Trophoblast cell (in vitro differentiated cells and primary cell): ENCODE measurements at regions not wholly inside any gene's neighbourhood (a gene's known extent, or its start where the extent isn't known, plus 50 kb on each side); places are given as distances from the start of the nearest gene placed in this dataset.

Experiments
- DNase-seq, 2 donors: peaks; one replicate each; pipeline ENCODE4 v3.0.0-alpha.2; 2016
- H2AFZ ChIP-seq: 2 replicates; pipeline ENCODE4 v1.6.1; 2013; ENCODE audit warnings: low read length, moderate library complexity, mild to moderate bottlenecking; ENCODE audit not compliant: insufficient read depth, poor library complexity
- H2AK5ac ChIP-seq: 2 replicates; pipeline ENCODE4 v1.6.1; 2013; ENCODE audit warnings: mild to moderate bottlenecking, low read length
- H2BK120ac ChIP-seq: 2 replicates; pipeline ENCODE4 v1.6.1; 2013; ENCODE audit warnings: low read length, mild to moderate bottlenecking, moderate library complexity; ENCODE audit not compliant: insufficient read depth, poor library complexity
- H2BK12ac ChIP-seq: 2 replicates; pipeline ENCODE4 v1.6.1; 2013; ENCODE audit warnings: mild to moderate bottlenecking, low read length, moderate library complexity
- H2BK5ac ChIP-seq: 2 replicates; pipeline ENCODE4 v1.6.1; 2013; ENCODE audit warnings: low read length, low read depth, moderate library complexity, mild to moderate bottlenecking; ENCODE audit not compliant: poor library complexity
- H3K14ac ChIP-seq: 2 replicates; pipeline ENCODE4 v1.6.1; 2013; ENCODE audit warnings: mild to moderate bottlenecking, low read length
- H3K18ac ChIP-seq: 2 replicates; pipeline ENCODE4 v1.6.1; 2013; ENCODE audit warnings: mild to moderate bottlenecking, low read length
- H3K23ac ChIP-seq: 2 replicates; pipeline ENCODE4 v1.6.1; 2013; ENCODE audit warnings: low read length
- H3K27ac ChIP-seq: 2 replicates; pipeline ENCODE4 v1.5.1; 2013; ENCODE audit warnings: low read depth, mild to moderate bottlenecking, inconsistent platforms, low read length, moderate library complexity
- H3K27me3 ChIP-seq: 2 replicates; pipeline ENCODE4 v1.6.1; 2013; ENCODE audit warnings: inconsistent platforms, mild to moderate bottlenecking, low read length, moderate library complexity; ENCODE audit not compliant: insufficient read depth
- H3K36me3 ChIP-seq, 2 experiments: 1 replicate in 1 of 2; 2 replicates in 1 of 2; pipeline ENCODE4 v1.6.1; 2013; ENCODE audit warnings: low read length in 2 of 2, mild to moderate bottlenecking in 2 of 2, moderate library complexity in 1 of 2; ENCODE audit not compliant: insufficient read depth in 2 of 2, control insufficient read depth in 1 of 2
- H3K4ac ChIP-seq: 2 replicates; pipeline ENCODE4 v1.6.1; 2013; ENCODE audit warnings: low read depth, mild to moderate bottlenecking, low read length, moderate library complexity
- H3K4me1 ChIP-seq, 2 experiments: 1 replicate in 1 of 2; 2 replicates in 1 of 2; pipeline ENCODE4 v1.6.1; 2013; ENCODE audit warnings: low read length in 2 of 2, mild to moderate bottlenecking in 2 of 2, moderate library complexity in 1 of 2; ENCODE audit not compliant: insufficient read depth in 2 of 2, control insufficient read depth in 1 of 2
- H3K4me2 ChIP-seq: 2 replicates; pipeline ENCODE4 v1.6.1; 2013; ENCODE audit warnings: inconsistent platforms, mild to moderate bottlenecking, low read length, moderate library complexity
- H3K4me3 ChIP-seq: 2 replicates; pipeline ENCODE4 v1.5.1; 2013; ENCODE audit warnings: mild to moderate bottlenecking, low read depth, low read length, inconsistent platforms
- H3K79me1 ChIP-seq: one replicate; pipeline ENCODE4 v1.6.1; 2013; ENCODE audit warnings: low read length
- H3K79me2 ChIP-seq: 2 replicates; pipeline ENCODE4 v1.6.1; 2013; ENCODE audit warnings: low read length, mild to moderate bottlenecking; ENCODE audit not compliant: control insufficient read depth, insufficient read depth, poor library complexity
- H3K9ac ChIP-seq: 2 replicates; pipeline ENCODE4 v1.6.1; 2013; ENCODE audit warnings: mild to moderate bottlenecking, low read length
- H3K9me3 ChIP-seq: 2 replicates; pipeline ENCODE4 v1.6.1; 2013; ENCODE audit warnings: low read depth, mild to moderate bottlenecking, control low read depth, inconsistent platforms, low read length; ENCODE audit not compliant: insufficient read depth
- H4K12ac ChIP-seq: 2 replicates; pipeline ENCODE4 v1.6.1; 2013; ENCODE audit warnings: low read depth, mild to moderate bottlenecking, low read length, moderate library complexity
- H4K8ac ChIP-seq: 2 replicates; pipeline ENCODE4 v1.6.1; 2013; ENCODE audit warnings: low read depth, mild to moderate bottlenecking, low read length, moderate library complexity
- H4K91ac ChIP-seq: one replicate; pipeline ENCODE4 v1.6.1; 2013; ENCODE audit warnings: low read depth, mild to moderate bottlenecking, low read length, moderate library complexity
- WGBS: extraction: QIAGEN DNeasy Blood & Tissue Kit; methylation state at CpG from one replicate; pipeline ENCODE4 v1.1.7; 2013; ENCODE audit warnings: missing lambda C conversion rate; ENCODE audit not compliant: insufficient read length, insufficient coverage; ENCODE audit errors: extremely low coverage; 5-methylcytosine and 5-hydroxymethylcytosine counted together

DNA sequence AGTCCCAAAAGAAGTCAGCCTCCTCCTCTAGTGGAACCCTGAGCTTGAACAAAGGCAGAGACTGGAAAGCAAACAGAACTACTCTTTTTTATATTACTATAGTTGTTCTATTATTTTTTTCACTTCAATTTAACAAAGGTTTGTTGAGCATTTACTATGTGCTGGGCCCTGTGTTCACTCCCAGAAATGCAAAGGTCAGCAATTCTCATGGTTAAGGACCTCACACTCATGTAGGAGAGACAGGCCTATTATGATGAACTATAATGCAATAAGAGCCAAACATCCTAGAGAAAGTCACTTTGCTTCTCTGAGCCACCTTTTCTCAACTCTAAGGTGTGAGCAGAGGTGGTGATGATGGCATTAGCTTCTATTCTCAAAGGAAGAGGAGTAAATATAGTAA is 82.1 kb upstream of the ARHGEF3 start:
- H2BK5ac ChIP-seq: no peak overlapping the region
- no peak overlapping the region for H3K4me2 ChIP-seq
- no peaks in the 10 kb centered on the region for H3K27me3 ChIP-seq
- no peak for DNase-seq
- no peaks in the 10 kb centered on the region for H3K4me1 ChIP-seq
- no peak overlapping the region for H3K14ac ChIP-seq
- H4K8ac ChIP-seq: no peak overlapping the region
- H3K9me3 ChIP-seq: no peaks in the 10 kb centered on the region
- H2AFZ ChIP-seq: no peak overlapping the region
- no peak overlapping the region for H3K18ac ChIP-seq
- H3K79me1 ChIP-seq: no peaks in the 10 kb centered on the region
- peaks cover 0 to 2% of the 10 kb centered on the region in 2 experiments for H3K36me3 ChIP-seq
- no peak overlapping the region for H2AK5ac ChIP-seq
- no peak overlapping the region for H2BK120ac ChIP-seq
- no peak overlapping the region for H3K4ac ChIP-seq
- no peak overlapping the region for H4K12ac ChIP-seq
- H3K9ac ChIP-seq: no peak overlapping the region
- H3K27ac ChIP-seq: no peak overlapping the region
- H3K79me2 ChIP-seq: no peaks in the 10 kb centered on the region
- H3K4me3 ChIP-seq: no peak overlapping the region
- no peak overlapping the region for H3K23ac ChIP-seq
- H4K91ac ChIP-seq: no peak overlapping the region
- no peak overlapping the region for H2BK12ac ChIP-seq

DNA sequence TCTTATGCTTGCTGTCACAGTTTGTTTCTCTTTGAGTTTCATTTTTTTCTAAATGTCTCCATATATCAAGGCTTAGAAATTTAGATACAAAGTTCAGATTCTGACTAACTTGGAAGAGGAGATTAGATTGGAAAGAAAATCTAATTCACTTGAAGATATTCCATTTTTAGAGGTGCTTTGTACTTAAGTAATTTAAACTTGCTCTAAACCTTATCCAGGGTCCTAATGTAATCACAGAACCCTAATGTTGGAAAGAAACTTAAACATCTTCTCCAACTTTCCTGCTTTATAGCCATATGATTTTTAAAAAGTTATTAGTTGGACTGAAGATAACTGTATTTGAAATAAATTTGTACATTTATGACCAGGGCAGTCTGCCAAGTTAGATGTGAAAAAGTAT is 81.1 kb upstream of the ARHGEF3 start:
- DNase-seq: no peak
- Histone ChIP-seq H3K18ac (no peak overlapping the region), H4K8ac (no peak overlapping the region), H4K91ac (no peak overlapping the region), H3K4me1 (no peaks in the 10 kb centered on the region), H3K79me1 (no peaks in the 10 kb centered on the region), H2AK5ac (no peak overlapping the region), H3K4me3 (no peak overlapping the region), H3K27me3 (no peaks in the 10 kb centered on the region), H2BK120ac (no peak overlapping the region), H2AFZ (no peak overlapping the region), H3K36me3 (peaks cover 0 to 2% of the 10 kb centered on the region in 2 experiments), H3K27ac (no peak overlapping the region), H3K4ac (no peak overlapping the region), H3K79me2 (no peaks in the 10 kb centered on the region), H3K14ac (no peak overlapping the region), H3K4me2 (no peak overlapping the region), H2BK12ac (no peak overlapping the region), H3K9ac (no peak overlapping the region), H3K23ac (no peak overlapping the region), H3K9me3 (no peaks in the 10 kb centered on the region), H4K12ac (no peak overlapping the region), H2BK5ac (no peak overlapping the region)

DNA sequence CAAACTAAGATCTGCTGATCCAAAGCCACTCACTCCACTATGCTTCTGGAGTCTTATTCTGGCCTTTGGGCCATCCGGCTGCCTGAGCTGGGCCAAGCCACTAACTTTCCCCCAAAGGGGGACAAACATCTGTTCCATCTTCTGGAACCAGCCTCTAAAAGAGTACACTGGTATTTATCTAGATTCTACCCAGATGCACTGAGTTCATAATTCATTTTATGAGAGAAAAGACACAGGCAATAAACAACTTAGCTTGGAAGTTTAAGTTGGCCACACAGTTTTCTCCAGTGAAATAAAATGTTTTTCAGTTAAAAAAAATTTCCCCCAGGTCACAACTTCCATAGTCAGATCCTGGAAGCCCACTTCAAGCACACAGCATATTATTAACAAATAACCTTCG is 80.1 kb upstream of the ARHGEF3 start:
- Histone ChIP-seq H3K14ac (no peak overlapping the region), H3K4me2 (no peak overlapping the region), H4K91ac (no peak overlapping the region), H3K23ac (no peak overlapping the region), H3K4ac (no peak overlapping the region), H3K4me3 (no peak overlapping the region), H3K18ac (no peak overlapping the region), H2BK120ac (no peak overlapping the region), H3K79me2 (no peaks in the 10 kb centered on the region), H3K36me3 (peaks cover 0 to 2% of the 10 kb centered on the region in 2 experiments), H3K4me1 (no peaks in the 10 kb centered on the region), H4K8ac (no peak overlapping the region), H2BK12ac (no peak overlapping the region), H3K9me3 (no peaks in the 10 kb centered on the region), H3K27ac (no peak overlapping the region), H4K12ac (no peak overlapping the region), H3K79me1 (no peaks in the 10 kb centered on the region), H3K27me3 (no peaks in the 10 kb centered on the region), H3K9ac (no peak overlapping the region), H2AK5ac (no peak overlapping the region), H2AFZ (no peak overlapping the region), H2BK5ac (no peak overlapping the region)
- WGBS: no CpG with 5 or more reads among the region's 2 CpGs
- DNase-seq: no peak

DNA sequence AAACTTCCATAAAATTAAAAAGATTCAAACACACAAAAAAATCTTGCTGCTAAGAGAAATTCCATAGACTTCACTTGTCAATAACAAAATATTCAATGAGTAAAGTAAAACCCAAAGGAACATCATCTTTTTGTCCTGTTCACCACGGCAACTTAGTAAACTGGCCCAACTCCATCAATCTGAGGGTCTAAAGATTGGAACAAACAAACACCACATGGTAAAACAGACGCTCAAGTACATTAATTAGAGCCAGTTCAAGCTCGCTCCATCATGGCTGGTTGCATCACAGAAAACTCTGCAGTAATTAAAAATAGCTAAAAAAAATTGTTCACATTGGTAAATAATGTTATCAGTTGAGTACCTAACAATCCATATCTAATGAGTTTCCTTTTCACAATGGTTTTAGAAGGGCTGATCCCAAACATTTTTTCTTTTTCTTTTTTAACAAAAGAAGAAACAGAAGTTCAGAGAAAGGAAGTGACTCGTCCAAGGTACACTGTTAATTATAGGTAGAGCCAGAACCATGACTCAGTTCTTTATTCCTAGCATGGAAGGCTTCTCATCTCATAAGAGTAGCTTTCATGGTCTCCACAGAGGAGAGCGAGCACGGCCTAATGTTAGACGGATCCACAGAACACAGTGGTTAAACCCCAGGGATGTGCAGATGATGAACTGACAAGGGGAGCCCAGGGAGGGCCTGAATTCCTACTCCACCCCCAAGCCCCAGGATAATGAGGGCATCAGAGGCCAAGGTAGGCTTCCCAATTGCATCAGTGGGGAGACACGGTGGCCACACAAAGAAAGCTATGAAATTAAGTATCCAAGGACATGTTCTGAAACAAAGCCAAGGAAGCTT is 79.2 kb upstream of the ARHGEF3 start:
- H4K8ac ChIP-seq: no peak overlapping the region
- no peaks in the 10 kb centered on the region for H3K79me2 ChIP-seq
- H2AFZ ChIP-seq: no peak overlapping the region
- H3K79me1 ChIP-seq: no peaks in the 10 kb centered on the region
- WGBS: no CpG with 5 or more reads among the region's 8 CpGs
- H3K27ac ChIP-seq: no peak overlapping the region
- peaks cover 0 to 2% of the 10 kb centered on the region in 2 experiments for H3K36me3 ChIP-seq
- H3K23ac ChIP-seq: no peak overlapping the region
- H2BK12ac ChIP-seq: peak overlapping the region; percentile 55
- no peak overlapping the region for H3K9ac ChIP-seq
- no peak for DNase-seq
- H4K12ac ChIP-seq: no peak overlapping the region
- no peak overlapping the region for H3K4ac ChIP-seq
- H3K9me3 ChIP-seq: no peaks in the 10 kb centered on the region
- H3K4me1 ChIP-seq: no peaks in the 10 kb centered on the region
- no peaks in the 10 kb centered on the region for H3K27me3 ChIP-seq
- H2BK120ac ChIP-seq: no peak overlapping the region
- no peak overlapping the region for H3K14ac ChIP-seq
- H2AK5ac ChIP-seq: peak overlapping the region; percentile 77
- H3K4me2 ChIP-seq: no peak overlapping the region
- H3K18ac ChIP-seq: no peak overlapping the region
- no peak overlapping the region for H3K4me3 ChIP-seq
- peak overlapping the region; percentile 46 for H2BK5ac ChIP-seq
- H4K91ac ChIP-seq: no peak overlapping the region
